Bronchial epithelial cell (primary cell): ENCODE measurements at regions not wholly inside any gene's neighbourhood (a gene's known extent, or its start where the extent isn't known, plus 50 kb on each side); places are given as distances from the start of the nearest gene placed in this dataset.

Experiments
- DNase-seq: peaks from one replicate; pipeline ENCODE4 v3.0.0-alpha.2; 2010; ENCODE audit warnings: low read depth
- FAIRE-seq: peaks from 2 replicates; lab custom pipeline; 2011; peaks lifted over from hg19 to GRCh38; lab: Jason Lieb, UNC
- H3K27me3 ChIP-seq: 2 replicates; pipeline ENCODE4 v1.5.1; 2011; ENCODE audit warnings: low read length; ENCODE audit not compliant: control insufficient read depth, insufficient read depth
- H3K36me3 ChIP-seq: 2 replicates; pipeline ENCODE4 v1.5.1; 2011; ENCODE audit warnings: low read length; ENCODE audit not compliant: control insufficient read depth, insufficient read depth
- H3K4me3 ChIP-seq: 2 replicates; pipeline ENCODE4 v1.5.1; 2011; ENCODE audit warnings: mild to moderate bottlenecking, low read depth, low read length, control low read depth
- TF ChIP-seq, protein P1 (sequence below): IDR thresholded peaks from 2 replicates; pipeline ENCODE4 v1.5.1; 2011; ENCODE audit warnings: mild to moderate bottlenecking, moderate library complexity, low read length, control low read depth, inconsistent platforms; ENCODE audit not compliant: insufficient read depth, severe bottlenecking

DNA sequence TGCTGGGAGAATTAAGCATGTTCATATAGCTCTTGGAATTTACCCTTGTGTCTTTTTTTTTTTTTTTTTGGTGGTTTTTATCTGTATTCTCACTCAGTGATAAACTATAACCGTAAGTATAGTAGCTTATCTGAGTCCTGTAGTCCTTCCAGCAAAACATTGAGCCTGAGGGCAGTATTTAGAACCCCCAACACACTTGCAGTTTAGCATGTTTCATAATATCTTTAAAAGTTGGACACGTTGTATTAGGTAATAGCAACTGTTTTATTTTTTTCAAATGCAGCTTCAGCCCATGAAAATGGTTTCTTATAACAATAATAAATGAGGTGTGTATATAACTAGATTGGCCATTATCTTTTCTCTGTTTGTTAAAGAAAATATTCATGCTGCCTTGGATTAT lies 603.5 kb upstream of the HS6ST1 start:
- no peak for DNase-seq
- no peaks in the 10 kb centered on the region for H3K27me3 ChIP-seq
- H3K36me3 ChIP-seq: no peaks in the 10 kb centered on the region
- H3K4me3 ChIP-seq: no peak overlapping the region
- TF ChIP-seq, protein P1, sequence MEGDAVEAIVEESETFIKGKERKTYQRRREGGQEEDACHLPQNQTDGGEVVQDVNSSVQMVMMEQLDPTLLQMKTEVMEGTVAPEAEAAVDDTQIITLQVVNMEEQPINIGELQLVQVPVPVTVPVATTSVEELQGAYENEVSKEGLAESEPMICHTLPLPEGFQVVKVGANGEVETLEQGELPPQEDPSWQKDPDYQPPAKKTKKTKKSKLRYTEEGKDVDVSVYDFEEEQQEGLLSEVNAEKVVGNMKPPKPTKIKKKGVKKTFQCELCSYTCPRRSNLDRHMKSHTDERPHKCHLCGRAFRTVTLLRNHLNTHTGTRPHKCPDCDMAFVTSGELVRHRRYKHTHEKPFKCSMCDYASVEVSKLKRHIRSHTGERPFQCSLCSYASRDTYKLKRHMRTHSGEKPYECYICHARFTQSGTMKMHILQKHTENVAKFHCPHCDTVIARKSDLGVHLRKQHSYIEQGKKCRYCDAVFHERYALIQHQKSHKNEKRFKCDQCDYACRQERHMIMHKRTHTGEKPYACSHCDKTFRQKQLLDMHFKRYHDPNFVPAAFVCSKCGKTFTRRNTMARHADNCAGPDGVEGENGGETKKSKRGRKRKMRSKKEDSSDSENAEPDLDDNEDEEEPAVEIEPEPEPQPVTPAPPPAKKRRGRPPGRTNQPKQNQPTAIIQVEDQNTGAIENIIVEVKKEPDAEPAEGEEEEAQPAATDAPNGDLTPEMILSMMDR: no peak
- no peak for FAIRE-seq

- no peak for FAIRE-seq
- no peaks in the 10 kb centered on the region for H3K36me3 ChIP-seq
- DNase-seq: no peak
- no peak overlapping the region for H3K4me3 ChIP-seq
- no peaks in the 10 kb centered on the region for H3K27me3 ChIP-seq
- TF ChIP-seq, protein P1: no peak
Observed at GRCh38 chr2:128925631-128926030, 607.0 kb upstream of the HS6ST1 start.

DNA sequence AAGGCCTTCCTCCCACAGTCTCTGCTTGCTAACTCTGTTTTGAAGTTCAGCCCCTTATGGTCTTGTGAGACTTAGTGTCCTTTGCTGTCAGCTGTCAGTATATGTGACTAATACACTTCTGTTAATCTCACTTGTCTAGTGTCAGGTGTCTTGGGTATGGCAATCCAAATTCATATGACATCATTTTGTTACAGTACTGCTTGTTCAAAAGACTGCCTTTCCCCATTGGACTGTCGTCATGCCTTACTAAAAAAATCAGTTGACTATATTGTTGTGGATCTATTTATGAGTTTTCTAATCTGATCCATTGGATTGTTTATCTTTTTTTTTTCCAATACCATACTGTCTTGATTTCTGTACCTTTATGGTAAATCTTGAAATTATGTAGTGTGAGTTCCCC lies 611.4 kb upstream of the HS6ST1 start:
- Histone ChIP-seq H3K4me3 (no peak overlapping the region), H3K27me3 (no peaks in the 10 kb centered on the region), H3K36me3 (no peaks in the 10 kb centered on the region)
- TF ChIP-seq, protein P1: no peak
- FAIRE-seq (no peak), DNase-seq (no peak)

DNA sequence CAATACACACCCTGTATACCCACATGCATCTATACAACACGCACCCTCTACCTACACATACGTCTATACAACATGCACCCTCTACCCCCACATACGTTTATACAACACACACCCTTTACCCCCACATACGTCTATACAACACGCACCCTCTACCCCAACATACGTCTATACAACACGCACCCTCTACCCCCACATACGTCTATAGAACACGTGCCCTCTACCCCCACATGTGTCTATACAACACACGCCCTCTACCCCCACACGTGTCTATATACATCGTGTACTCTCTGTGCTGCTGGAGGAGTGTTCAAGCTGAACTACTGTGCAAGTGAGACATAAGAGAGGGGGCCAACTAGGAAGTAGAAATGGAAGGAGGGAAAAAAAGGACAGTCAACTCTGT lies 621.7 kb upstream of the HS6ST1 start:
- FAIRE-seq: no peak
- no peaks in the 10 kb centered on the region for H3K36me3 ChIP-seq
- H3K27me3 ChIP-seq: no peaks in the 10 kb centered on the region
- H3K4me3 ChIP-seq: no peak overlapping the region
- TF ChIP-seq, protein P1: no peak
- DNase-seq: no peak

DNA sequence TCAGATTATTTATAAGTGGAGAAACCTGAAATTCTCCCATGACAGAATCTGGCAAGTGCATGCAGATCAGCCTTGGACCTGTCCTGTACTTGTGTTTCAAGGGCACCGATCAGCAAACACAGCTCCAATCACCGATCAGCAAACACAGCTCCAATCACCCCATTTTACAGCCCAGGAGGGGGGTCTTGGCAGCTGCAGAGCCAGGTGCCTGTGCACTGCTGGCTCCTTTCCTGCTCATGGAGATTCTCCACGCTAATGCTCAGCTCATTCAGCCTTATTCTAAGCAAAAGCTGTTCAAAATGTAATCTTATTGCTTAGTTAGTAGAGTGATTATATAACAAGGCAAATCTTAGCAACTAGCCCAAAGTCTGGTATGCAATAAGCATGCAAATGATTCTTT lies 623.1 kb upstream of the HS6ST1 start:
- H3K27me3 ChIP-seq: no peaks in the 10 kb centered on the region
- TF ChIP-seq, protein P1: no peak
- FAIRE-seq: no peak

GRCh38 chr2:128949360-128949759 lies 630.7 kb upstream of the HS6ST1 start:
- Histone ChIP-seq H3K27me3 (no peaks in the 10 kb centered on the region), H3K4me3 (no peak overlapping the region), H3K36me3 (no peaks in the 10 kb centered on the region)
- TF ChIP-seq, protein P1: no peak
- DNase-seq (peak; percentile 85), FAIRE-seq (no peak)

More for the DNA sequence above, 623.1 kb upstream of the HS6ST1 start:
- H3K4me3 ChIP-seq: no peak overlapping the region
- DNase-seq: no peak
- no peaks in the 10 kb centered on the region for H3K36me3 ChIP-seq
